Activated effector memory CD4-positive, alpha-beta T cell treated with Interleukin-2 at 50 U/mL for 16 hours (primary cell): ENCODE measurements at regions not wholly inside any gene's neighbourhood (a gene's known extent, or its start where the extent isn't known, plus 50 kb on each side); places are given as distances from the start of the nearest gene placed in this dataset.
"Not testable (repeated sequence)": the region's sequence is repeated elsewhere in the genome, so short reads cannot be mapped to it uniquely, and the experiment has no call there.

Experiments
- DNase-seq: peaks from one replicate; pipeline ENCODE4 v3.0.0-alpha.2; 2020

DNA sequence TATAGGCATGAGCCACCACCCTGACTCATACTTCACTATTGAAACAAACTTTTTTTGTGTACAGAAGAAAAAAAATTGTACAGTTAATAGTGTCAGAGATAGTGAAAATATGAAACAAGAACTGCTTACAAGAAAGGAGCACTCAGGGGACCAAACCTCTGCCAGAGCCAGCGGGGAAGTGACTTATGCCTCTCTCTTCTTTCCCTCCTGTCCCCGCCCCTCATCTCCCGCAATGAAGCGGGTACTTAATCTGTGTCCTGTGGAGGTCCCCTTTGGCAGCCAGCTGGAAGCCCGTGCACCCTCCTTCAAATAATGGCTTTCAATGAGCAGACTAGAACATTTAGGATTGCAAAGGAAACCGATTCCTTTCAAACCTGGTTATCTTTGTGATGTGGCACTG, 51.5 kb downstream of the PPIAL4A start:
- not testable (repeated sequence) for DNase-seq

DNA sequence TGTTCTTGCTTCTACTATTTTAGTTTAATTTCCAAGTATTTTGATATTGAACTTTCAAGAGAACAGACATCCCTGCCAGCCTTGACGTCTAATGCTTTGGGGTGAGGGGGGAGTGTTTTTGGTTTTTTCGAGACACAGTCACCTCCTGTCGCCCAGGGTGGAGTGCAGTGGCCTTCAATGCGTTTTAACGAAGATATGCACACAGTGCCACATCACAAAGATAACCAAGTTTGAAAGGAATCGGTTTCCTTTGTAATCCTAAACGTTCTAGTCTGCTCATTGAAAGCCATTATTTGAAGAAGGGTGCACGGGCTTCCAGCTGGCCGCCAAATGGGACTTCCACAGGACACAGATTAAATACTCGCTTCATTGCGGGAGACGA, 52.3 kb downstream of the PPIAL4A start:
- DNase-seq: not testable (repeated sequence)

- DNase-seq: peak; percentile 80
Measured at GRCh38 chr1:120942218-120942944, 52.8 kb downstream of the PPIAL4A start.

DNA sequence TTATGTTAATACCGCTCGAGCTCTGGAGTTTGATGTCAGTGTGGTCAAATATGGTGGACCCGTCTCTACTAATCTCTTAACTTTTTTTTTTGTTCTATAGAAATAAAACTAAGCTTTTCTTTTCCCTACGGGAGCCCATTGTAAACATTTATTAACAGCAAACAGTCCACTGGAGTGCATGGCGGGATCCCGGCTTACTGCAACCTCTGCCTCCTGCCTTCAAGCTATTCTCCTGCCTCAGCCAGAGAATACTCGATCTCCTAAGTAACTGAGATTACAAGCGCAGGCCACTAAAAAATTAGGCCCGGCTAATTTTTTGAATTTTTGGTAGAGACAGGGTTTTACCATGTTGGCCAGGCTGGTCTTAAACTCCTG, 53.4 kb downstream of the PPIAL4A start:
- not testable (repeated sequence) for DNase-seq

- not testable (repeated sequence) for DNase-seq
Measured at GRCh38 chr1:120944691-120945090, 55.1 kb downstream of the PPIAL4A start.

DNA sequence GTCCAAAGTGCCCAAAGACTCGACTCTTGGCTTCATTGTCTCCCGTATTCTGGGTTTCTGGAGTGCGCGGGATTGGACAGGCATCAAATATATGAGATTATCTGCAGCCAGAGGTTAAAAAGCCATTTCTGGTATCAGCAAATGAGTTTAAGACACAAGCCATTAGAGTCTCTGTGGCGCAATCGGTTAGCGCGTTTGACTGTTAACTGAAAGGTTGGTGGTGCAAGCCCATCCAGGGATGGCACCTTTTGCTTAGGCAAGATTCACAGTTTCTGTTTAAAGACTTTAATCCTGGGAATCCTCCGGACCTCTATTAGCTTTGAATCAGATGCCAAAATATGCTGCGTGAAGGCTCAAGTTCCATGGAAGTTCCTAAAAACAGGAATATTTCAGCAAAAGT, 55.6 kb downstream of the PPIAL4A start:
- not testable (repeated sequence) for DNase-seq

GRCh38 chr1:120947114-120947513, 57.5 kb downstream of the PPIAL4A start:
- not testable (repeated sequence) for DNase-seq

DNA sequence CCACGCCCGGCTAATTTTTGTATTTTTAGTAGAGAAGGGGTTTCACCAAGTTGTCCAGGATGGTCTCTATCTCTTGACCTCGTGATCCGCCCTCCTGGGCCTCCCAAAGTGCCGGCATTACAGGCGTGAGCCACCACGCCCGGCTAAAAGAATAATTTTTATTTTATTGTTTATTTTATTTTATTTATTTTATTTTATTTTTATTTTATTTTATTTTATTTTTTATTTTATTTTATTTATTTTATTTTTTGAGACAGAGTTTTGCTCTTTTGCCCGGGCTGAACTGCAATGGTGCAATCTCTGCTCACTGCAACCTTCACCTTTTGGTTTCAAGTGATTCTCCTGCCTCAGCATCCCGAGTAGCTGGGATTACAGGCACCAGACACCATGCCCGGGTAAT, 60.2 kb downstream of the PPIAL4A start:
- not testable (repeated sequence) for DNase-seq

DNA sequence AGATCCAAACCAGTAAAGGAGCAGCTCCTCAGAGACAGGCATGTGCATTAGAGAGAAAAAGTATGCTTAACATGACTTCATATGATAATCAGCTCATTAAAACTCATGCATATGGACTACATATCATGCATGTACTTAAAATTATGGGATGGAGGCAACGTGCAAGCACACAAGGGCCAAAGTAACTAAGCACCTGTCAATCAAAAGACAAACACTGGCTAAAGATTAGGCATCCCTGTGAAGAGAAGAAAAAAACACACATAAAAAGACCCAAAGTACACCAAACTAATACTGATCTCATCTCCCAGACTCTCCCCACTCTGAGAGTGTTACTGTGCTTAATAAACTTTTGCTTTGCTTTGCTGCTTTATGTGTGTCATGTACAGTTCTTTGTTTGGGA, 61.1 kb downstream of the PPIAL4A start:
- DNase-seq: not testable (repeated sequence)

DNA sequence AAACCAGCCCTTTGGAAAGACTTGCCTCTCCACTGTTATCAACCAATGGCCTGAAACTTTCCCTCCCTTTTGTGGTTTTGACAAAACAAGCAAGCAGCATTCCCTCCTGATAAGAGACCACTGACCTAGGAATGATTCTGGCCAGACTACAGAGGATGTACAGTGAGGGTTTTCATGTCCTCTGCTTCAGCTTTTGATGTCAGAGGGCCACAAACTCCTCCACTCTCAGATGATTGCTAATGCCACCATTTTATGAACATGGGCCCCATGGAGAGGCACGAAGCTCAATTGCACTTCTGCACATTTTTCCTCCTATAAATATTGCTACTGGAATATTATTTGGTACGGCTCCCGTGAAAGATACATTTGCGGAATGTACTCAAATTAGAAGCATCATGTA, 61.5 kb downstream of the PPIAL4A start:
- DNase-seq: not testable (repeated sequence)

DNA sequence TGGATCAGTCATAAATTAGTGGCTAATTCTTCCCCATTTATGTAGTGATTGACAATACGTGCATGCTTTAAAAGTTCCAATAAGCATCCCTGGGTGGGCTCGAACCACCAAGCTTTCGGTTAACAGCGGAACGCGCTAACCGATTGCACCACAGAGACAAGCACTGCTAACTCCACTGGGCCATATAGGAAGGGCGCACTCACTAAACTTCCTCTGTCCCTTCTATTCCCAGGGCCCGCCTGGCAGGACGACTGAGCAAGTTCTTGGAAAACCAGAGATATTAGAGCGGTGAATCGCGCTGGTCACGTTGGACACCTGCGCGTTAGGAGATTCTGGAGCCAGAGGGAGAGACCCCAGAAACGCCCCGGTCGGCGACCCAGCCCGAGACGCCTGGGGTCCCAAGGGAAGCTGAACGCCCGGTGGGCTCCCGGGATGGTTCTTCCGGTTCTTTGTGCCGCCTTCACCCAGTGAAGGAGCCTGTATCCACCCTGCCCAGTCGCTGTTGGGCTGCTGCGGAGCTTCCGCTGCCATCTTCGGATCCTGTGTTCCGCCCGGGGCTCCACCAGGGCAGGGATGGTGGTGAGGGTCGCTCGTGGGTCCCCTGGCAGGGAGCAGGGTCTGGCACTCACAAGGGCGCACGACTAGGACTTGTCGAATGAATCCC, 62.8 kb downstream of the PPIAL4A start:
- not testable (repeated sequence) for DNase-seq

DNA sequence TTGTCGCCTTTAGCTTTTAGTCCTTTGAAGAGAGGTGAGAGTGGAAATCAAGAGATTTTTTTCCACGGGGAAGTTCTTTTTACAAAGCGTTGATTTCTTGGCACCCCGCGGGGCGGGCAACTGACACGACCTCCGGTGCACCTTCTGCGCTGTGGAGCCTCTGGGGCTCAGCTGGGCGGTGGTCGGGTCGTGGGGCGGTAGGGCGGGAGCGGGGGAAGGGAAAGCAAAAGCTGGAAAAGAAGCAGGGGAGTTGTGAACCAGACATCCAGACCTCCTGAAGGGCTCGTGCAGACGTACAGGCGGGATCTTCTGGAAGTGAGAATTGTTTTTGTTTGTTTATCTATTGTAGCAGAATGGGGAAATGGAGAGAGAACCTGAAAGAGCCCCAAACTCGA, 63.3 kb downstream of the PPIAL4A start:
- DNase-seq: not testable (repeated sequence)

GRCh38 chr1:120954736-120955135, 65.2 kb downstream of the PPIAL4A start:
- DNase-seq: no peak

DNA sequence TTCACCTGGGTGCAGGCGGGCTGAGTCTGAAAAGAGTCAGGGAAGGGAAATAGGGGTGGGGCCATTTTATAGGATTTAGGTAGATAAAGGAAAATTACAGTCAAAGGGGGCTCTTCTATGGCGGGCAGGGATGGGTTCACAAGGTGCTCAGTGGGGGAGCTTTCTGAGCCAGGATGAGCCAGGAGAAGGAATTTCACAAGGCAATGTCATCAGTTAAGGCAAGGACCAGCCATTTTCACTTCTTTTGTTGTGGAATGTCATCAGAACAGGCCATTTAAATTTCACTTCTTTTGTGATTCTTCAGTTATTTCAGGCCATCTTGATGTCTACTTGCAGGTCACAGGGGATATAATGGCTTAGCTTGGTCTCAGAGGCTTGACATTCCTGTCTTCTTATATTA, 66.4 kb downstream of the PPIAL4A start:
- DNase-seq: not testable (repeated sequence)

DNA sequence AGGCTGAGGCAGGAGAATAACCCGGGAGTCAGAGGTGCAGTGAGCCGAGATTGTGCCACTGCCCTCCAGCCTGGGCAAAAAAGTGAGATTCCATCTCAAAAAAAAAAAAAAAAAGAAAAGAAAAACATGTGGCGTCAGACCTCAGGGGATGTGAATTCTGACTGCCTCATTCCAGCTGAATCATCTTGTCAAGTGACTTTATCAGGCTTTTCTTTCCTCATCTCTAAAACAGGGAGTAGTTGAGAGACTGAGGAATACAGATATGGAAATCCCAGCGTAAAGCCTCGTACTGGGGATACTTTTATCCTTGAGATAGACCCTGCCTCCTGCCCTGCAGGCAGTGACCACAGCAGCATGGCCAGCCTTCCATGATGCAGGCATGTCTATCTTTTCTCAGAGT, 76.4 kb downstream of the PPIAL4A start:
- DNase-seq: not testable (repeated sequence)

DNA sequence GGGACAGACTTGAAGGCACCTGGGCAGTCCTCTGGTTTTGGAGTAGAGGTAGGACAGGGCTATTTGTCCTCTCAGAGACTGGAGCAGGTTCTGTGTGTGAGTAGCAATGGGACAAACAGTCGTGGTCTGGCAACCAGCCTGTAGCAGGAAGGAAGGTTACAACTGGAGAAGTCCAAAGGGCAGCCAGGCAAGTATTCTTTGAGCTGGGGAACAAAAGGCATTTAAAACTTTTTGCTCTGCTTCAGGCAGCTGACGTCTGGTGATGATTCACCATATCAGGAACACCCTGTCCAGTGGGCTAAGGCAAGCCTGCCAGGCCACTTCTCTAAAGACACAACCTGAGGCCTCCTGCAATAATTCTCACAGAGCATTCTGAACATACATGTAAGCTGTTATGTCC, 83.3 kb downstream of the PPIAL4A start:
- not testable (repeated sequence) for DNase-seq

GRCh38 chr1:120973836-120974235, 84.3 kb downstream of the PPIAL4A start:
- DNase-seq: not testable (repeated sequence)

- DNase-seq: not testable (repeated sequence)
Measured at GRCh38 chr1:120977279-120977678, 87.7 kb downstream of the PPIAL4A start.

- not testable (repeated sequence) for DNase-seq
Measured at GRCh38 chr1:120981489-120982094, 92.0 kb downstream of the PPIAL4A start.

- DNase-seq: not testable (repeated sequence)
Measured at GRCh38 chr1:120994614-120995013, 105.0 kb downstream of the PPIAL4A start.

DNA sequence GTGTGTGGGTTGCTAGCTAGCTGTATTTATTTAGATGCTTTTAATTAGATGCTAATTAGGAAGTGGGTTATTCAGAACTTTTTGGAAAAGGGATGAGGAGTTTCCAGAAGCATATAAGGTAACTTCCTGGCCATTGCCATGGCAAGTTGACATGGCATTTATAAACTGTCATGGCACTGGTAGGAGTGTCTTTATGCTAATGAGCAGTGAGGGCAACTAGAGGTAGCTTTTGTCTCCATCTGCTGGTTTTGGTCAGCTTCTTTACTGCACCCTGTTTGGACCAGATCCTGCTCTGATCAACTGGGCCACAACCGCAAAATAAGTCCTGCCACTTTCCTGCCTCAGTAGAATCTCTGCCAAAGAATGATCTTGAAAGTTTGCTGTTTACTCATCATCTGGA, 105.5 kb downstream of the PPIAL4A start:
- not testable (repeated sequence) for DNase-seq

- DNase-seq: not testable (repeated sequence)
Measured at GRCh38 chr1:121001090-121001726, 111.6 kb downstream of the PPIAL4A start.

- not testable (repeated sequence) for DNase-seq
Measured at GRCh38 chr1:121003230-121003629, 113.7 kb downstream of the PPIAL4A start.
